ENCODE measurements at regions not wholly inside any gene's neighbourhood (a gene's known extent, or its start where the extent isn't known, plus 50 kb on each side); places are given as distances from the start of the nearest gene placed in this dataset.
A peak's percentile ranks its signal among the peaks of the same experiment; 100 is the strongest.

DNA sequence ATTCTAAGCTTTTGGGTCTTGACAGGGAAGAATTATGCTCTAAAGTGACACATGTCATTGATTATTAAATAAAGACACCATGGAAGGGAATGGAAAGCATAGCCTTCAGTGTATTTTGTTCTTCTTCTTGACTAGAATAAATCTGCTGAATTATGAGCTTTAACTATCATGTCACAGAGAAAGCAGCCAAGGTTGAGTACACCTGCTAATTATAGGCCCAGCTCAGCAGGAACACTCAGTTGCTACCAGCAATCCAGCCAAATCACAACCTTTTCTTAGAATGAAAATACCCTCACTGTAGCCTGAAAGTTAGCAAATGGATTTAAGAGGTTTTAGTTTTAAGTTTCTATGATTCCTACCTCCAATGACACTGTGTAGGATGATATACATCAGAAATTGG lies 225.3 kb upstream of the RHOBTB1 start:
- Histone ChIP-seq H3K9me3 (no peaks in the 10 kb centered on the region), H3K4me3 (no peak overlapping the region), H3K36me3 (no peaks in the 10 kb centered on the region), H3K27me3 (replicated peaks; ENCODE audit: insufficient read depth) (no peaks in the 10 kb centered on the region), H3K27ac (no peak overlapping the region), H3K4me1 (replicated peaks) (no peaks in the 10 kb centered on the region)
- intact Hi-C loops (cut with DNase I), result loop anchor here (10.0 kb wide), 1 partner anchor 204 kb away; no protein-coding TSS in a partner anchor
- TF ChIP-seq, protein P1, sequence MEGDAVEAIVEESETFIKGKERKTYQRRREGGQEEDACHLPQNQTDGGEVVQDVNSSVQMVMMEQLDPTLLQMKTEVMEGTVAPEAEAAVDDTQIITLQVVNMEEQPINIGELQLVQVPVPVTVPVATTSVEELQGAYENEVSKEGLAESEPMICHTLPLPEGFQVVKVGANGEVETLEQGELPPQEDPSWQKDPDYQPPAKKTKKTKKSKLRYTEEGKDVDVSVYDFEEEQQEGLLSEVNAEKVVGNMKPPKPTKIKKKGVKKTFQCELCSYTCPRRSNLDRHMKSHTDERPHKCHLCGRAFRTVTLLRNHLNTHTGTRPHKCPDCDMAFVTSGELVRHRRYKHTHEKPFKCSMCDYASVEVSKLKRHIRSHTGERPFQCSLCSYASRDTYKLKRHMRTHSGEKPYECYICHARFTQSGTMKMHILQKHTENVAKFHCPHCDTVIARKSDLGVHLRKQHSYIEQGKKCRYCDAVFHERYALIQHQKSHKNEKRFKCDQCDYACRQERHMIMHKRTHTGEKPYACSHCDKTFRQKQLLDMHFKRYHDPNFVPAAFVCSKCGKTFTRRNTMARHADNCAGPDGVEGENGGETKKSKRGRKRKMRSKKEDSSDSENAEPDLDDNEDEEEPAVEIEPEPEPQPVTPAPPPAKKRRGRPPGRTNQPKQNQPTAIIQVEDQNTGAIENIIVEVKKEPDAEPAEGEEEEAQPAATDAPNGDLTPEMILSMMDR (IDR thresholded peaks at IDR 0.05), result no peak
- TF ChIP-seq POLR2A (IDR thresholded peaks at IDR 0.05) (no peak), POLR2AphosphoS5 (IDR thresholded peaks at IDR 0.05) (no peak)
- DNase-seq (ENCODE audit: low spot score), result no peak

DNA sequence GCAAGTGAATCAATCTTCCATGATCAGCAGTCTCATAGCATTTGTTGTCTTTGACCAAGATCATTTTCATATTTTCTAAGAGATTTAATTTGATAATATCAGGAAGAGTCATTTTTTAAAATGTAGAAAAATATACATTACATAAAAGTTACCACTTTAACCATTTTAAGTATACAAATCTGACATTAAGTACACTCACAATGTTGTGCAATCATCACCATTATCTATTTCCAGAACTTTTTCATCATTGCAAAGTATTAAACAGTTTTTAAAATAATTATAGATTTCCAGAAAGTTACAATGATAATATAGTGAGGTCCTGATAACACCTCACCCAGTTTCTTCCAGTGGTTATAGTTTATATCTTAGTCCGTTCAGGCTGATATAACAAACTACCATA lies 222.5 kb upstream of the RHOBTB1 start:
- Histone ChIP-seq H3K27me3 (replicated peaks; ENCODE audit: insufficient read depth) (no peaks in the 10 kb centered on the region), H3K9me3 (no peaks in the 10 kb centered on the region), H3K36me3 (no peaks in the 10 kb centered on the region), H3K4me1 (replicated peaks) (no peaks in the 10 kb centered on the region), H3K27ac (no peak overlapping the region), H3K4me3 (no peak overlapping the region)
- intact Hi-C loops (cut with DNase I), result loop anchor here (10.0 kb wide), 1 partner anchor 202 kb away; no protein-coding TSS in a partner anchor
- WGBS, result 52% methylated on average over 1 of the region's 1 CpG
- no peak for DNase-seq (ENCODE audit: low spot score)
- TF ChIP-seq, protein P1 (IDR thresholded peaks at IDR 0.05), result no peak
- no peak for TF ChIP-seq POLR2A (IDR thresholded peaks at IDR 0.05)
- TF ChIP-seq POLR2AphosphoS5 (IDR thresholded peaks at IDR 0.05), result no peak

DNA sequence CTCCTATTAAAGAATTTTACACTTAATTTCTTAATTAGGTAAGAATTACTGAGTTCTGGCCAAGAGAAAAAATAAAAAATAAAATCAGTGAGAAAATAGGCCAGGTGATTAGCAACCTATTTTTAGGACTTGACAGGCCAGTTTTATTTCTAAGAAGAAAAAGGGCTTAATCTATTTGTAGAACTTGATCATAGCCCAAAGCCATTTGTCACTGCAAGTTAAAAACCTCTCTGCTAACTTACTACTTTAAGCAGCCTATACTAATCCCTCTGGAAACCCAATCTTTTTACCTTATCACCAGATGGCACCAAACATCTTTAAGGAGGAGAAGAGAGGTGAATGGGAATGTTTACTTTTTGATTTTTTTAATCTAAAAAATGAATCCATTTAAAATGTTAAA lies 222.1 kb upstream of the RHOBTB1 start:
- Histone ChIP-seq H3K27me3 (replicated peaks; ENCODE audit: insufficient read depth) (no peaks in the 10 kb centered on the region), H3K4me1 (replicated peaks) (no peaks in the 10 kb centered on the region), H3K9me3 (no peaks in the 10 kb centered on the region), H3K27ac (peak overlapping the region in 1 of 2 donors; percentile 74), H3K4me3 (no peak overlapping the region), H3K36me3 (no peaks in the 10 kb centered on the region)
- intact Hi-C loops (cut with DNase I), result loop anchor here (10.0 kb wide), 1 partner anchor 201 kb away; no protein-coding TSS in a partner anchor
- no peak for DNase-seq (ENCODE audit: low spot score)
- TF ChIP-seq, protein P1 (IDR thresholded peaks at IDR 0.05), result peak in 1 of 4 experiments; percentile 23
- no peak for TF ChIP-seq POLR2A (IDR thresholded peaks at IDR 0.05)

DNA sequence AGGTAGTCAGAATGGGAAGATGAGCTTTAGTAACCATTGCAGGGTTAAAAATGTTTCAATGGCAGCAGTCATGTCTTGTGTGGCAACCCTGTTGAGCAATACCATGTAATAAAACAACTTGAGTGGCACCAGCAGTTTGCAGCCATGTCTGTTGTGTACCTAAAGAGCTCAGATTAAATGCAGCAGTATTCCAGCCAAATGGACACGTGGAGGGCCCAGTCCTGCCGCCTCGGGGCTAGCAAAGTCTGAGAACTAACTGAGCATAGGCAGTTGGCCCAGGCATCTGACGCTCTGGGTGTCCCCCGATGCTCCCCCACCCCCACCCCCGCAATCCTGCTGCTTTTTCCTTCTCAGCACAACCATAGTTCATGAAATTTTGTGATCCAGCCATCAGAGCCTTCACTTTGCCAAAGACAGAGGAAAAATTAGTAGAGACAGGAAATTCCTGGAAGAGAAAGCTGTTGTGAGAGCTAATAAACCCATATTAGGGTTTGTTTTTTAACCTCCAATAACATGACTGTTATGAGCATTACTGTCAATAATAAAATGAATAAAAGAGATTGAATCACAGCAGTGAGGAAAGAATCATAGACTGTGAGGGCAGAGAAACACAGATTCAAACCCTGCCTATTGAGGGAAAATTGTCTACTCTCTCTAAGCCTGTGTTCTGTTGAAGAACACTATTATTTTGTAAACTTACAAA lies 220.6 kb upstream of the RHOBTB1 start:
- H3K36me3 ChIP-seq, result no peaks in the 10 kb centered on the region
- TF ChIP-seq POLR2AphosphoS5 (IDR thresholded peaks at IDR 0.05) (peak; percentile 84), POLR2A (IDR thresholded peaks at IDR 0.05) (no peak)
- TF ChIP-seq, protein P1 (IDR thresholded peaks at IDR 0.05), result no peak
- H3K4me1 ChIP-seq (replicated peaks), result no peaks in the 10 kb centered on the region
- no peaks in the 10 kb centered on the region for H3K27me3 ChIP-seq (replicated peaks; ENCODE audit: insufficient read depth)
- no peaks in the 10 kb centered on the region for H3K9me3 ChIP-seq
- intact Hi-C loops (cut with DNase I), result loop anchor here (10.0 kb wide), 1 partner anchor 200 kb away; no protein-coding TSS in a partner anchor
- peak overlapping the region; percentile 56 to 74 for H3K27ac ChIP-seq
- H3K4me3 ChIP-seq, result peak overlapping the region in 1 of 2 donors; percentile 3
- DNase-seq (ENCODE audit: low spot score), result peak; percentile 93
- 6% methylated on average over 6 of the region's 6 CpGs for WGBS

DNA sequence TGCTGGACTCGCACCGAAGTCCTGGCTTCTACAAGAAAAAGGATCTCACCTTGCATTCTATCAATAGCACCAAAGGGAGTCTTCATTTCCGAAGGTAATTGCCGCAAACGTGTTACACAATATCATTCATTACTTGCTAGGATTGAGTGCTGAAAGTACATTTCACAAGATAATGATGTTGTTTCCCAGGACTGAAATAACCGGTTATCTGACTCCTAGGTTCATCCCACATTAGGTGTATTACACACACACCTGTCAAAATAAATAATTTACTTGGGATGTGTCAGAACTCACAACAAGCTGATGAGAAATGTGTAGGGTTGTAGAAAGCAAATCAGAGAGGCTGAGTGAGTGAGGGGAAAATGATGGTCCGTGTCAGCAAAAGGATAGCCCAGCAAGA lies 219.4 kb upstream of the RHOBTB1 start:
- no peak for DNase-seq (ENCODE audit: low spot score)
- Histone ChIP-seq H3K27ac (no peak overlapping the region), H3K4me3 (no peak overlapping the region), H3K27me3 (replicated peaks; ENCODE audit: insufficient read depth) (no peaks in the 10 kb centered on the region), H3K9me3 (no peaks in the 10 kb centered on the region), H3K4me1 (replicated peaks) (no peaks in the 10 kb centered on the region), H3K36me3 (no peaks in the 10 kb centered on the region)
- TF ChIP-seq POLR2A (IDR thresholded peaks at IDR 0.05) (no peak), POLR2AphosphoS5 (IDR thresholded peaks at IDR 0.05) (no peak)
- TF ChIP-seq, protein P1 (IDR thresholded peaks at IDR 0.05), result no peak
- intact Hi-C loops (cut with DNase I), result loop anchor here (10.0 kb wide), 1 partner anchor 199 kb away; no protein-coding TSS in a partner anchor
- 86% methylated on average over 7 of the region's 7 CpGs for WGBS

Data from prostate gland (tissue), 2 donors.